Calu3 (cell line): ENCODE measurements at regions not wholly inside any gene's neighbourhood (a gene's known extent, or its start where the extent isn't known, plus 50 kb on each side); places are given as distances from the start of the nearest gene placed in this dataset.

Experiments used
- BruUV-seq: library from RNA; stranded (reverse); fragments of 400-500 nt; replicated peaks from 2 replicates; lab custom pipeline; 2021; lab: Mats Ljungman, UMichigan
- CTCF ChIA-PET: fragments of 300-600 bp; sonication (Branson Sonifier 250); formaldehyde crosslinking; loops from one replicate; lab custom pipeline; 2022; ENCODE audit warnings: antibody characterized with exemption; lab: Charles Lee
- DNase-seq: peaks from one replicate; pipeline ENCODE4 v3.0.0; 2022
- H3K27ac Mint-ChIP-seq: one replicate; pipeline ENCODE4 v1.8.0; 2022; ENCODE audit warnings: mixed read lengths; ENCODE audit not compliant: unreplicated experiment
- H3K27me3 Mint-ChIP-seq: one replicate; pipeline ENCODE4 v1.8.0; 2022; ENCODE audit warnings: mixed read lengths; ENCODE audit not compliant: unreplicated experiment
- H3K36me3 Mint-ChIP-seq: one replicate; pipeline ENCODE4 v1.8.0; 2022; ENCODE audit warnings: mild to moderate bottlenecking, moderate library complexity, mixed read lengths; ENCODE audit not compliant: insufficient read depth, unreplicated experiment
- H3K4me1 Mint-ChIP-seq: one replicate; pipeline ENCODE4 v1.8.0; 2022; ENCODE audit warnings: mild to moderate bottlenecking, low read depth, mixed read lengths; ENCODE audit not compliant: unreplicated experiment
- H3K4me3 Mint-ChIP-seq: one replicate; pipeline ENCODE4 v1.8.0; 2022; ENCODE audit warnings: mild to moderate bottlenecking, low read depth, moderate library complexity, mixed read lengths; ENCODE audit not compliant: unreplicated experiment
- H3K9me3 Mint-ChIP-seq: one replicate; pipeline ENCODE4 v1.8.0; 2022; ENCODE audit warnings: low read depth, mixed read lengths; ENCODE audit not compliant: unreplicated experiment
- CTCF ChIP-seq: fragments of 200-600 bp; IDR thresholded peaks from one replicate; pipeline ENCODE4 v1.8.0; 2022; ENCODE audit warnings: antibody characterized with exemption; ENCODE audit not compliant: unreplicated experiment
- intact Hi-C: fragments of 100-400 bp; cut with micrococcal nuclease; formaldehyde crosslinking; loops from one replicate; pipeline ENCODE4 v1.10.0; 2022; ENCODE audit not compliant: unreplicated experiment

GRCh38 chr14:44830371-44830770, 131.4 kb downstream of the KLHL28 start:
- no peak overlapping the region for H3K4me3 Mint-ChIP-seq
- TF ChIP-seq CTCF = no peak
- H3K9me3 Mint-ChIP-seq = no peaks in the 10 kb centered on the region
- H3K4me1 Mint-ChIP-seq = no peaks in the 10 kb centered on the region
- no TSS peak for BruUV-seq
- DNase-seq = no peak
- no peaks in the 10 kb centered on the region for H3K36me3 Mint-ChIP-seq
- intact Hi-C loops = no loop called here
- CTCF ChIA-PET = interaction anchor here (0.6 kb wide), 1 partner anchor 44 kb away, joined by 4 read pairs; no protein-coding TSS in a partner anchor
- no peak overlapping the region for H3K27ac Mint-ChIP-seq
- no peaks in the 10 kb centered on the region for H3K27me3 Mint-ChIP-seq

- intact Hi-C loops = no loop called here
- Mint-ChIP-seq H3K27ac (no peak overlapping the region), H3K36me3 (no peaks in the 10 kb centered on the region), H3K27me3 (no peaks in the 10 kb centered on the region), H3K4me1 (no peaks in the 10 kb centered on the region), H3K9me3 (no peaks in the 10 kb centered on the region), H3K4me3 (no peak overlapping the region)
- no TSS peak for BruUV-seq
- CTCF ChIA-PET = no interaction called here
- no peak for DNase-seq
- TF ChIP-seq CTCF = no peak
Observed at GRCh38 chr14:44829021-44829420, 132.7 kb downstream of the KLHL28 start.

- TF ChIP-seq CTCF = no peak
- no peaks in the 10 kb centered on the region for H3K27me3 Mint-ChIP-seq
- DNase-seq = no peak
- no peaks in the 10 kb centered on the region for H3K36me3 Mint-ChIP-seq
- H3K27ac Mint-ChIP-seq = no peak overlapping the region
- no peaks in the 10 kb centered on the region for H3K9me3 Mint-ChIP-seq
- CTCF ChIA-PET = no interaction called here
- intact Hi-C loops = no loop called here
- no peak overlapping the region for H3K4me3 Mint-ChIP-seq
- BruUV-seq = no TSS peak
- no peaks in the 10 kb centered on the region for H3K4me1 Mint-ChIP-seq
Observed at GRCh38 chr14:44828023-44828422, 133.7 kb downstream of the KLHL28 start.

- H3K9me3 Mint-ChIP-seq = no peaks in the 10 kb centered on the region
- CTCF ChIA-PET = no interaction called here
- intact Hi-C loops = no loop called here
- peaks cover 28% of the 10 kb centered on the region for H3K27me3 Mint-ChIP-seq
- no peak overlapping the region for H3K27ac Mint-ChIP-seq
- BruUV-seq = no TSS peak
- H3K4me3 Mint-ChIP-seq = no peak overlapping the region
- no peak for DNase-seq
- H3K36me3 Mint-ChIP-seq = no peaks in the 10 kb centered on the region
- no peaks in the 10 kb centered on the region for H3K4me1 Mint-ChIP-seq
- TF ChIP-seq CTCF = no peak
Observed at GRCh38 chr14:44820230-44820964, 141.3 kb downstream of the KLHL28 start.
